ENCODE measurements at regions not wholly inside any gene's neighbourhood (a gene's known extent, or its start where the extent isn't known, plus 50 kb on each side); places are given as distances from the start of the nearest gene placed in this dataset.

- no peaks in the 10 kb centered on the region for H3K27me3 ChIP-seq
- no peaks in the 10 kb centered on the region for H3K36me3 ChIP-seq
- no peak for DNase-seq
- no peaks in the 10 kb centered on the region; the same call in 1 of the 2 replicates for H3K9me3 ChIP-seq
- no peak overlapping the region for H3K4me3 ChIP-seq
Measured at GRCh38 chr5:67350185-67350584, 153.6 kb upstream of the CD180 start.

- DNase-seq: no peak
- no peaks in the 10 kb centered on the region for H3K27me3 ChIP-seq
- no peaks in the 10 kb centered on the region for H3K36me3 ChIP-seq
- peaks cover 4% of the 10 kb centered on the region; the same call in 1 of the 2 replicates for H3K9me3 ChIP-seq
- H3K4me3 ChIP-seq: no peak overlapping the region
Measured at GRCh38 chr5:67347821-67348220, 151.2 kb upstream of the CD180 start.

- DNase-seq: no peak
- Histone ChIP-seq H3K4me3 (no peak overlapping the region), H3K9me3 (peaks cover 4% of the 10 kb centered on the region; the same call in 1 of the 2 replicates), H3K27me3 (no peaks in the 10 kb centered on the region), H3K36me3 (no peaks in the 10 kb centered on the region)
Measured at GRCh38 chr5:67346611-67347010, 150.0 kb upstream of the CD180 start.

GRCh38 chr5:67344870-67345269 lies 148.3 kb upstream of the CD180 start:
- H3K9me3 ChIP-seq: peaks cover 4% of the 10 kb centered on the region; the same call in 1 of the 2 replicates
- no peaks in the 10 kb centered on the region for H3K36me3 ChIP-seq
- no peak overlapping the region for H3K4me3 ChIP-seq
- no peaks in the 10 kb centered on the region for H3K27me3 ChIP-seq
- DNase-seq: no peak

- no peaks in the 10 kb centered on the region for H3K36me3 ChIP-seq
- H3K27me3 ChIP-seq: no peaks in the 10 kb centered on the region
- H3K9me3 ChIP-seq: peaks cover 4% of the 10 kb centered on the region; the same call in 1 of the 2 replicates
- no peak overlapping the region for H3K4me3 ChIP-seq
- no peak for DNase-seq
Measured at GRCh38 chr5:67343835-67344234, 147.2 kb upstream of the CD180 start.

GRCh38 chr5:67341478-67341877 lies 144.9 kb upstream of the CD180 start:
- H3K4me3 ChIP-seq: no peak overlapping the region
- H3K27me3 ChIP-seq: no peaks in the 10 kb centered on the region
- H3K9me3 ChIP-seq: peaks cover 4% of the 10 kb centered on the region; the same call in 1 of the 2 replicates
- no peaks in the 10 kb centered on the region for H3K36me3 ChIP-seq
- DNase-seq: no peak

- no peaks in the 10 kb centered on the region for H3K36me3 ChIP-seq
- H3K9me3 ChIP-seq: 0 out of 2 replicates have a peak, but pooled peaks cover 2% of the 10 kb centered on the region
- H3K27me3 ChIP-seq: no peaks in the 10 kb centered on the region
- no peak overlapping the region for H3K4me3 ChIP-seq
- DNase-seq: no peak
Measured at GRCh38 chr5:67339219-67339767, 142.7 kb upstream of the CD180 start.

- no peak for DNase-seq
- no peaks in the 10 kb centered on the region for H3K9me3 ChIP-seq
- no peaks in the 10 kb centered on the region for H3K36me3 ChIP-seq
- H3K27me3 ChIP-seq: no peaks in the 10 kb centered on the region
- H3K4me3 ChIP-seq: no peak overlapping the region
Measured at GRCh38 chr5:67338421-67338820, 141.8 kb upstream of the CD180 start.

GRCh38 chr5:67337751-67338150 lies 141.2 kb upstream of the CD180 start:
- DNase-seq: no peak
- Histone ChIP-seq H3K36me3 (no peaks in the 10 kb centered on the region), H3K27me3 (no peaks in the 10 kb centered on the region), H3K9me3 (no peaks in the 10 kb centered on the region), H3K4me3 (no peak overlapping the region)

GRCh38 chr5:67335426-67335825 lies 138.8 kb upstream of the CD180 start:
- no peaks in the 10 kb centered on the region for H3K27me3 ChIP-seq
- H3K4me3 ChIP-seq: no peak overlapping the region

GRCh38 chr5:67334373-67334772 lies 137.8 kb upstream of the CD180 start:
- Histone ChIP-seq H3K36me3 (no peaks in the 10 kb centered on the region), H3K9me3 (peaks cover 2% of the 10 kb centered on the region; the same call in 1 of the 2 replicates), H3K27me3 (no peaks in the 10 kb centered on the region), H3K4me3 (no peak overlapping the region)
- no peak for DNase-seq

More at GRCh38 chr5:67335426-67335825, 138.8 kb upstream of the CD180 start:
- no peak for DNase-seq
- Histone ChIP-seq H3K36me3 (no peaks in the 10 kb centered on the region), H3K9me3 (no peaks in the 10 kb centered on the region; the same call in 1 of the 2 replicates)

- no peak for DNase-seq
- H3K27me3 ChIP-seq: no peaks in the 10 kb centered on the region
- no peak overlapping the region for H3K4me3 ChIP-seq
- peaks cover 2% of the 10 kb centered on the region; the same call in 1 of the 2 replicates for H3K9me3 ChIP-seq
- H3K36me3 ChIP-seq: no peaks in the 10 kb centered on the region
Measured at GRCh38 chr5:67333171-67333570, 136.6 kb upstream of the CD180 start.

GRCh38 chr5:67331296-67331925 lies 134.8 kb upstream of the CD180 start:
- no peak for DNase-seq
- no peaks in the 10 kb centered on the region for H3K27me3 ChIP-seq
- no peak overlapping the region for H3K4me3 ChIP-seq
- no peaks in the 10 kb centered on the region for H3K36me3 ChIP-seq
- H3K9me3 ChIP-seq: peaks cover 2% of the 10 kb centered on the region; the same call in 1 of the 2 replicates

- Histone ChIP-seq H3K27me3 (no peaks in the 10 kb centered on the region), H3K4me3 (no peak overlapping the region), H3K36me3 (no peaks in the 10 kb centered on the region), H3K9me3 (no peaks in the 10 kb centered on the region; the same call in 1 of the 2 replicates)
- no peak for DNase-seq
Measured at GRCh38 chr5:67319935-67320725, 123.5 kb upstream of the CD180 start.

GRCh38 chr5:67318746-67319145 lies 122.1 kb upstream of the CD180 start:
- no peak overlapping the region for H3K4me3 ChIP-seq
- no peaks in the 10 kb centered on the region for H3K36me3 ChIP-seq
- H3K9me3 ChIP-seq: no peaks in the 10 kb centered on the region; the same call in 1 of the 2 replicates
- no peak for DNase-seq
- no peaks in the 10 kb centered on the region for H3K27me3 ChIP-seq

- no peaks in the 10 kb centered on the region for H3K36me3 ChIP-seq
- no peaks in the 10 kb centered on the region; the same call in 1 of the 2 replicates for H3K9me3 ChIP-seq
- no peak for DNase-seq
- no peaks in the 10 kb centered on the region for H3K27me3 ChIP-seq
- H3K4me3 ChIP-seq: no peak overlapping the region
Measured at GRCh38 chr5:67317603-67318002, 121.0 kb upstream of the CD180 start.

GRCh38 chr5:67316695-67317094 lies 120.1 kb upstream of the CD180 start:
- peaks cover 3% of the 10 kb centered on the region; the same call in 1 of the 2 replicates for H3K9me3 ChIP-seq
- H3K4me3 ChIP-seq: no peak overlapping the region
- H3K27me3 ChIP-seq: no peaks in the 10 kb centered on the region
- H3K36me3 ChIP-seq: no peaks in the 10 kb centered on the region
- no peak for DNase-seq
